Erythroblast (primary cell): ENCODE measurements at regions not wholly inside any gene's neighbourhood (a gene's known extent, or its start where the extent isn't known, plus 50 kb on each side); places are given as distances from the start of the nearest gene placed in this dataset.

Experiments
- GATA1 ChIP-seq: IDR thresholded peaks from 2 replicates; pipeline ENCODE4 v1.6.1; 2011; ENCODE audit warnings: low read depth, mild to moderate bottlenecking, control low read depth, low read length, moderate library complexity
- POLR2A ChIP-seq: IDR thresholded peaks from 2 replicates; pipeline ENCODE4 v1.6.1; 2011; ENCODE audit warnings: mild to moderate bottlenecking, low read length

GRCh38 chrX:45765767-45766166 is 565.1 kb upstream of the DIPK2B start:
- TF ChIP-seq POLR2A (no peak), GATA1 (no peak)
